OCI-LY3 (cell line): ENCODE measurements at regions not wholly inside any gene's neighbourhood (a gene's known extent, or its start where the extent isn't known, plus 50 kb on each side); places are given as distances from the start of the nearest gene placed in this dataset.

Experiments used
- EZH2phosphoT487 ChIP-seq: fragments of 200-600 bp; shearing (Covaris generic); IDR thresholded peaks from 2 replicates; pipeline ENCODE4 v1.6.1; 2018; ENCODE audit warnings: antibody characterized with exemption, mixed run types, low read depth
- TF ChIP-seq, protein P1 (sequence below): fragments of 200-600, 300-600 bp; sonication (generic); IDR thresholded peaks from 2 replicates; pipeline ENCODE4 v1.5.1; 2014; ENCODE audit warnings: antibody characterized with exemption, low read length, low read depth

DNA sequence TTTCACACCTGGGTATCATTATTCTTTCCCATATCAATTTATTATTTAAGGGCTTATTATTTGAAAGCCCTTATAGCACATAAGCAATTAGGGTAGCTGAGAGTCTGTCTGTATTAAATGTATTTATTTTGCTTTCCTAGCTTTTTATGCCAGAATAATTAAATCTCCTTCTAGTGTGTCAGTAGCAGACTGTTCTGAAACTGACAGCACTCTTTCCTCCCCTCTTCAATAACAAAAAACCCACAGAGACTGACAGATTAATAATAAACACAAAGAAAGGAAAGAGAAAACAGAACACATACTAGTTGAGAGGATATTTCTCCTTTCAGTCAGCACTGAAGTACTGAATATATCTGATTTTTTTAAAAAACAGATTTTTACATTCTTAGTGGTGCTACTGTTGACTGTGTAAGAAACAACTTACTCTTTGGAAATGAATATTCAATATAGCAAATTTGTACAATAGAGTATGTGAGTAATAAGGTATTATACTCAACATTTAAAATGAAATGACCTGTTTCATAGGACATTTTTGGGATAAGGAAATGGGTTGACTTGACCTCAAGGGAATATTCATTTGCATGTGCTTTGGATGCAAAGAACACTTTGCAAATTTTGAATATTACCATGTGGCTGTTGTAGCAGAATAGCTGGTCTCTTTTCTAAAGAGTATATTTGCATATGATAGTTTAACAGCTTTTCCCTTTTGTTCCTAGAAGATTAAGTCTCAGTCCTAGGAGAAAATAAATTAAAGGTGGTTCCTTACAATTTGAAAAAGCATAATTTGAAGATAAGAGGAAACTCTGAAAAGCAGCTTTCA, 208.3 kb downstream of the SPATA31D1 start:
- TF ChIP-seq EZH2phosphoT487, result no peak
- TF ChIP-seq, protein P1, sequence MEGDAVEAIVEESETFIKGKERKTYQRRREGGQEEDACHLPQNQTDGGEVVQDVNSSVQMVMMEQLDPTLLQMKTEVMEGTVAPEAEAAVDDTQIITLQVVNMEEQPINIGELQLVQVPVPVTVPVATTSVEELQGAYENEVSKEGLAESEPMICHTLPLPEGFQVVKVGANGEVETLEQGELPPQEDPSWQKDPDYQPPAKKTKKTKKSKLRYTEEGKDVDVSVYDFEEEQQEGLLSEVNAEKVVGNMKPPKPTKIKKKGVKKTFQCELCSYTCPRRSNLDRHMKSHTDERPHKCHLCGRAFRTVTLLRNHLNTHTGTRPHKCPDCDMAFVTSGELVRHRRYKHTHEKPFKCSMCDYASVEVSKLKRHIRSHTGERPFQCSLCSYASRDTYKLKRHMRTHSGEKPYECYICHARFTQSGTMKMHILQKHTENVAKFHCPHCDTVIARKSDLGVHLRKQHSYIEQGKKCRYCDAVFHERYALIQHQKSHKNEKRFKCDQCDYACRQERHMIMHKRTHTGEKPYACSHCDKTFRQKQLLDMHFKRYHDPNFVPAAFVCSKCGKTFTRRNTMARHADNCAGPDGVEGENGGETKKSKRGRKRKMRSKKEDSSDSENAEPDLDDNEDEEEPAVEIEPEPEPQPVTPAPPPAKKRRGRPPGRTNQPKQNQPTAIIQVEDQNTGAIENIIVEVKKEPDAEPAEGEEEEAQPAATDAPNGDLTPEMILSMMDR, result no peak
